ENCODE measurements at regions not wholly inside any gene's neighbourhood (a gene's known extent, or its start where the extent isn't known, plus 50 kb on each side); places are given as distances from the start of the nearest gene placed in this dataset.
A peak's percentile ranks its signal among the peaks of the same experiment; 100 is the strongest.

DNA sequence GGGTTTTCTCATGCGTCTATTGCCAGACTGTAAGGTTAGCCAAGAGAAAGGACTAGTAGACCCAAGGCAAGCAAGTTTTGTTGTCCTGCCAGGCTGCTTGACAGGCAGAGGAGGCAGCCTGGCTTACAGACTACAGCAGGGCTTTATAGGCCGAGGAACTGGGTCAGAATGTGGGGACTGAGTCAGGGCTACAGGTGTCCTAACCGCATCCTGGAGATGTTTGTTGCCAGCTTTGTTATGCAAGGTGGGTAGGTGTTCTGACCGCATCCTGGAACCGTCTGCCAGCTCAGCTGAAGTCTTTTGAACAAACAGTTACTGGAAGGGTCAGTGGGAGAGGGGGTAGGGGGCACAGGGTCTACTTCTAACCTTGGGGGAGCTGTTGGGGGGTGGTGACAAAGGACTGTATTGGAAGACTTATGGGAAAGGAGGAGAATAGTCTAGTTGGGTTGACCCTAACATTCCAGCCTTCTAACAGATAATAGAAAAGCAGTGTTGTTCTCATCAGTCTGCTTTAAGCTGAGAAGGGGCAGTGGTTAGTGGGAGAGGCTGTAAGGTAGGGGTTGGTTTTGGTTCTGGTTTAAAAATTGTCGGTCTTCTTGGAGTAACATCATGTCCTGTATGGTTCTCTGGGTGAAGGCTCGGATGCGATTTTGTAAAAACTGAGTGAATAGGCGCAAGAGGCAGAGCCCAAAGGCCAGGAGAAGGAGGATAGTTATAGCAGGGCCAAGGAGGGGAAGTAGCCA, 913.8 kb upstream of the SLITRK5 start:
- ATAC-seq (ENCODE audit: low read depth) = peak; percentile 76
- DNase-seq (ENCODE audit: low spot score) = no peak
- TF ChIP-seq CTCF (IDR thresholded peaks at IDR 0.05; ENCODE audit: poor library complexity, severe bottlenecking) = no peak
- no peak overlapping the region for H3K4me3 ChIP-seq (ENCODE audit: severe bottlenecking)
- no peak overlapping the region for H3K27ac ChIP-seq (ENCODE audit: poor library complexity, severe bottlenecking)
- H3K27me3 ChIP-seq (ENCODE audit: insufficient read depth, poor library complexity, severe bottlenecking) = no peaks in the 10 kb centered on the region
- H3K9me3 ChIP-seq (ENCODE audit: severe bottlenecking) = no peaks in the 10 kb centered on the region
- no peaks in the 10 kb centered on the region for H3K4me1 ChIP-seq (ENCODE audit: insufficient read depth, poor library complexity, severe bottlenecking)
- H3K36me3 ChIP-seq (ENCODE audit: low read depth) = no peaks in the 10 kb centered on the region

DNA sequence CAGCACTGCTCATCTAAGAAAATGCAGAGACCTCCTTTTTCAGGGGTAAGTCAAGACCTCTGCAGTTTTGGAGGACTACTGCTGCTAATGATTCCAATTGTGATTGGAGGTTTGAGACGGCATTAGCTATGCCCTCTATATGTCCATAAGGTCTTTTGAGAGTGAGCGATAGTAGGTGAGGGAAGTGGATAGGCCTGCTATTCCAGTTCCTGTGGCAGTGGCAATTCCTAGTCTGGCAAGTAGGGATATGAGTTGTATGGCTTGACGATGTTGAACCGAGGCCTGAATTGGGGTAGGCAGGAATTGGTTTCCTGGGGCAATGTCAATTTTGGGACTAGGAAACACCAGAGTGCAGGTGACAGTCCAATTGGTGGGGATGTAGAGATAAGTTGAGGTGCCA, 913.1 kb upstream of the SLITRK5 start:
- H3K4me3 ChIP-seq (ENCODE audit: severe bottlenecking) = no peak overlapping the region
- no peak for TF ChIP-seq CTCF (IDR thresholded peaks at IDR 0.05; ENCODE audit: poor library complexity, severe bottlenecking)
- H3K9me3 ChIP-seq (ENCODE audit: severe bottlenecking) = no peaks in the 10 kb centered on the region
- DNase-seq (ENCODE audit: low spot score) (no peak), ATAC-seq (ENCODE audit: low read depth) (no peak)
- no peaks in the 10 kb centered on the region for H3K4me1 ChIP-seq (ENCODE audit: insufficient read depth, poor library complexity, severe bottlenecking)
- H3K36me3 ChIP-seq (ENCODE audit: low read depth) = no peaks in the 10 kb centered on the region
- H3K27ac ChIP-seq (ENCODE audit: poor library complexity, severe bottlenecking) = no peak overlapping the region
- H3K27me3 ChIP-seq (ENCODE audit: insufficient read depth, poor library complexity, severe bottlenecking) = no peaks in the 10 kb centered on the region

GRCh38 chr13:86760620-86761019, 910.6 kb upstream of the SLITRK5 start:
- TF ChIP-seq CTCF (IDR thresholded peaks at IDR 0.05; ENCODE audit: poor library complexity, severe bottlenecking) = no peak
- Histone ChIP-seq H3K4me3 (ENCODE audit: severe bottlenecking) (no peak overlapping the region), H3K27ac (ENCODE audit: poor library complexity, severe bottlenecking) (no peak overlapping the region), H3K4me1 (ENCODE audit: insufficient read depth, poor library complexity, severe bottlenecking) (no peaks in the 10 kb centered on the region), H3K36me3 (ENCODE audit: low read depth) (no peaks in the 10 kb centered on the region), H3K27me3 (ENCODE audit: insufficient read depth, poor library complexity, severe bottlenecking) (no peaks in the 10 kb centered on the region), H3K9me3 (ENCODE audit: severe bottlenecking) (no peaks in the 10 kb centered on the region)
- DNase-seq (ENCODE audit: low spot score) (no peak), ATAC-seq (ENCODE audit: low read depth) (no peak)

- no peaks in the 10 kb centered on the region for H3K4me1 ChIP-seq (ENCODE audit: insufficient read depth, poor library complexity, severe bottlenecking)
- no peaks in the 10 kb centered on the region for H3K9me3 ChIP-seq (ENCODE audit: severe bottlenecking)
- DNase-seq (ENCODE audit: low spot score) = no peak
- H3K27me3 ChIP-seq (ENCODE audit: insufficient read depth, poor library complexity, severe bottlenecking) = no peaks in the 10 kb centered on the region
- no peaks in the 10 kb centered on the region for H3K36me3 ChIP-seq (ENCODE audit: low read depth)
- no peak overlapping the region for H3K4me3 ChIP-seq (ENCODE audit: severe bottlenecking)
- no peak for ATAC-seq (ENCODE audit: low read depth)
- H3K27ac ChIP-seq (ENCODE audit: poor library complexity, severe bottlenecking) = no peak overlapping the region
- TF ChIP-seq CTCF (IDR thresholded peaks at IDR 0.05; ENCODE audit: poor library complexity, severe bottlenecking) = no peak
Measured at GRCh38 chr13:86765462-86765861, 905.7 kb upstream of the SLITRK5 start.

DNA sequence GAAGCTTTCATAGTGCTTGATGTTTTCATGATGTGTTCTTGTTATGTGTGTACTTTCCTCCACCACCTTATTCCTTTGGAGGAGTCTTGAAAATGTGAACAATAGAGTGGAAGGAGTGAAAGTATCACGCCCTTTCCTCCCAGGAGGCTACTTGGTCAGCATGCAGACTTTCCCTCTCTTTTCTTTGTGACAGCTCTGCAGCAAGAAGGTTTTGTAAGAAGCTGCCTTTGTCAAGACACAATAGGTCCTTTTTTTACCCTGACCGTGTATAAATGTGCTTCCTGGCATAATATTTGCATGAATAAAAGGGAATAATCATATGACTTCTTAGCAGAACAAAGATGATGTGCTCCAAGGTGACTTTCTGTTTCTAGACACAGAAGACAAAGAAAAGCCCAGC, 882.6 kb upstream of the SLITRK5 start:
- ATAC-seq (ENCODE audit: low read depth) (no peak), DNase-seq (ENCODE audit: low spot score) (no peak)
- no peaks in the 10 kb centered on the region for H3K27me3 ChIP-seq (ENCODE audit: insufficient read depth, poor library complexity, severe bottlenecking)
- H3K9me3 ChIP-seq (ENCODE audit: severe bottlenecking) = no peaks in the 10 kb centered on the region
- no peaks in the 10 kb centered on the region for H3K36me3 ChIP-seq (ENCODE audit: low read depth)
- H3K4me3 ChIP-seq (ENCODE audit: severe bottlenecking) = no peak overlapping the region
- H3K4me1 ChIP-seq (ENCODE audit: insufficient read depth, poor library complexity, severe bottlenecking) = no peaks in the 10 kb centered on the region
- H3K27ac ChIP-seq (ENCODE audit: poor library complexity, severe bottlenecking) = no peak overlapping the region
- no peak for TF ChIP-seq CTCF (IDR thresholded peaks at IDR 0.05; ENCODE audit: poor library complexity, severe bottlenecking)
